Smooth muscle cell (in vitro differentiated cells): ENCODE measurements at regions not wholly inside any gene's neighbourhood (a gene's known extent, or its start where the extent isn't known, plus 50 kb on each side); places are given as distances from the start of the nearest gene placed in this dataset.

Source experiments
- DNase-seq: peaks from one replicate; lab custom pipeline; 2025; ENCODE audit not compliant: unreplicated experiment; lab: John Stamatoyannopoulos, UW
- H2AFZ ChIP-seq: fragments of 200-600 bp; sonication (generic); 2 replicates; pipeline ENCODE4 v1.6.0; 2016; ENCODE audit warnings: antibody characterized with exemption, low read depth, mild to moderate bottlenecking
- H3F3A ChIP-seq: fragments of 200-600 bp; sonication (generic); 2 replicates; pipeline ENCODE4 v1.6.0; 2017; ENCODE audit warnings: antibody characterized with exemption, low read depth
- H3K27ac ChIP-seq: fragments of 200-600 bp; sonication (generic); 2 replicates; pipeline ENCODE4 v1.5.1; 2016; ENCODE audit warnings: low read depth, mild to moderate bottlenecking
- H3K27me3 ChIP-seq: fragments of 200-600 bp; sonication (generic); 2 replicates; pipeline ENCODE4 v1.6.1; 2016; ENCODE audit warnings: low read depth, mild to moderate bottlenecking
- H3K36me3 ChIP-seq: fragments of 200-600 bp; sonication (generic); 2 replicates; pipeline ENCODE4 v1.5.1; 2016; ENCODE audit warnings: low read depth
- H3K4me1 ChIP-seq: fragments of 200-600 bp; sonication (generic); 2 replicates; pipeline ENCODE4 v1.5.1; 2016; ENCODE audit warnings: low read depth
- H3K4me2 ChIP-seq: fragments of 200-600 bp; sonication (generic); 2 replicates; pipeline ENCODE4 v1.6.0; 2016; ENCODE audit warnings: mild to moderate bottlenecking
- H3K4me3 ChIP-seq: fragments of 200-600 bp; sonication (generic); 2 replicates; pipeline ENCODE4 v1.5.1; 2016; ENCODE audit warnings: mild to moderate bottlenecking
- H3K79me2 ChIP-seq: fragments of 200-600 bp; sonication (generic); 2 replicates; pipeline ENCODE4 v1.6.0; 2016; ENCODE audit warnings: low read depth, mild to moderate bottlenecking
- H3K9ac ChIP-seq: fragments of 200-600 bp; sonication (generic); 2 replicates; pipeline ENCODE4 v1.6.0; 2016; ENCODE audit warnings: low read depth
- H3K9me3 ChIP-seq: fragments of 200-600 bp; sonication (generic); replicated peaks from 2 replicates; pipeline ENCODE4 v1.5.1; 2016; ENCODE audit warnings: low read depth
- H4K20me1 ChIP-seq: fragments of 200-600 bp; sonication (generic); 2 replicates; pipeline ENCODE4 v1.6.0; 2016; ENCODE audit warnings: low read depth
- CTCF ChIP-seq: fragments of 200-600 bp; sonication (generic); IDR thresholded peaks from 2 replicates; pipeline ENCODE4 v1.5.1; 2017; ENCODE audit warnings: borderline replicate concordance, mild to moderate bottlenecking, antibody characterized with exemption; ENCODE audit not compliant: insufficient read depth, poor library complexity, severe bottlenecking
- WGBS: methylation state at CpG from one replicate; pipeline ENCODE4 v1.1.7; 2016; ENCODE audit warnings: low lambda C conversion rate; 5-methylcytosine and 5-hydroxymethylcytosine counted together

DNA sequence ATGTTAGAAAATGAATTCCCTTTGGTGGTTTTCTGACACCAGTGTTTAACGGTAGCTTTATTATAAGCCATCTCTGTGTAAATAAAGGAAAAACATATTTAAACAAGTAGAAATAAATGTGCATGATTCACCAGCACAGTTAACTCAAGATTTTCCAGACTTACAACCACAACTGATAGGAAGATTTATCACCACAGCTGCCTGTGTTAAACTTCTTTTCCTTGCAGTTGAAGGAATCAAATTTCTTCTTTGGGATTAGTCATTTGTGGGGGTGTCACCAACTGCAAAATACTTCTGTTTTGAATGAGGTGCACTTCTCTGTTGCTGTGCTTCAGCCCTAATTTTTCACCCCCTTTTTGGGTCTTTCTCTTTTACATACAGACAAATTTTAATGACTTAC is 128.1 kb upstream of the STK26 start:
- Histone ChIP-seq H3K27me3 (no peaks in the 10 kb centered on the region), H3K4me2 (peak overlapping the region; percentile 17), H3K9me3 (no peaks in the 10 kb centered on the region), H3K4me3 (no peak overlapping the region), H3K27ac (peak overlapping the region; percentile 14), H3K4me1 (no peaks in the 10 kb centered on the region), H3F3A (no peaks in the 10 kb centered on the region), H3K36me3 (no peaks in the 10 kb centered on the region), H4K20me1 (no peaks in the 10 kb centered on the region), H3K9ac (no peak overlapping the region), H3K79me2 (no peaks in the 10 kb centered on the region), H2AFZ (no peak overlapping the region)
- WGBS = 56% methylated on average over 1 of the region's 1 CpG
- DNase-seq = no peak
- TF ChIP-seq CTCF = no peak

GRCh38 chrX:131895807-131896206 is 127.3 kb upstream of the STK26 start:
- H3K27ac ChIP-seq = no peak overlapping the region
- no peak for TF ChIP-seq CTCF
- H3K4me2 ChIP-seq = no peak overlapping the region
- H2AFZ ChIP-seq = no peak overlapping the region
- 64% methylated on average over 3 of the region's 3 CpGs for WGBS
- H3K4me1 ChIP-seq = no peaks in the 10 kb centered on the region
- no peaks in the 10 kb centered on the region for H3K9me3 ChIP-seq
- H4K20me1 ChIP-seq = no peaks in the 10 kb centered on the region
- H3K79me2 ChIP-seq = no peaks in the 10 kb centered on the region
- no peak overlapping the region for H3K9ac ChIP-seq
- H3K36me3 ChIP-seq = no peaks in the 10 kb centered on the region
- H3K4me3 ChIP-seq = no peak overlapping the region
- H3K27me3 ChIP-seq = no peaks in the 10 kb centered on the region
- DNase-seq = no peak
- H3F3A ChIP-seq = no peaks in the 10 kb centered on the region

DNA sequence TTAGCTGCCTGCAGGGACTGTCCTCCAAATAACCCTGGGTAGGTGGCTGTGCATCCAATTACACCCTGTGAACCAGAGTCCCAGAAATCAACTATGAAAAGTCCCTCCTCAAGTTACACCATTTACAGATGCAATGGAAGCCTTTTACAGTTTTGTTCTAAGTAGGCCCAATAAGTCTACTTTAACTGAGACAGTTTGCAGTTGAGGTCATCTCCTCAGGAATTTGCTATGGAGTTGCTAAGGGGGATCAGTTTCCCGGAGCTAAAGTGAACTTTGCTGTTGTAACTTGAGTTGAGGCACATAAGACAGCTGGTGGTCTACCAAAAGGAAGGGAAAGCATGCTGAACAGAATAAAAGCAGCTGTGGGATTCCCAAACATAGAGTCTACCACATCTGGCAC is 121.6 kb upstream of the STK26 start:
- Histone ChIP-seq H3K4me1 (no peaks in the 10 kb centered on the region), H3K27ac (no peak overlapping the region), H3K9me3 (no peaks in the 10 kb centered on the region), H3F3A (no peaks in the 10 kb centered on the region), H3K27me3 (no peaks in the 10 kb centered on the region), H3K4me3 (no peak overlapping the region), H4K20me1 (no peaks in the 10 kb centered on the region), H3K9ac (no peak overlapping the region), H3K36me3 (no peaks in the 10 kb centered on the region), H3K4me2 (no peak overlapping the region), H3K79me2 (no peaks in the 10 kb centered on the region), H2AFZ (no peak overlapping the region)
- no peak for TF ChIP-seq CTCF
- WGBS = 30% methylated on average over 1 of the region's 1 CpG
- DNase-seq = no peak

DNA sequence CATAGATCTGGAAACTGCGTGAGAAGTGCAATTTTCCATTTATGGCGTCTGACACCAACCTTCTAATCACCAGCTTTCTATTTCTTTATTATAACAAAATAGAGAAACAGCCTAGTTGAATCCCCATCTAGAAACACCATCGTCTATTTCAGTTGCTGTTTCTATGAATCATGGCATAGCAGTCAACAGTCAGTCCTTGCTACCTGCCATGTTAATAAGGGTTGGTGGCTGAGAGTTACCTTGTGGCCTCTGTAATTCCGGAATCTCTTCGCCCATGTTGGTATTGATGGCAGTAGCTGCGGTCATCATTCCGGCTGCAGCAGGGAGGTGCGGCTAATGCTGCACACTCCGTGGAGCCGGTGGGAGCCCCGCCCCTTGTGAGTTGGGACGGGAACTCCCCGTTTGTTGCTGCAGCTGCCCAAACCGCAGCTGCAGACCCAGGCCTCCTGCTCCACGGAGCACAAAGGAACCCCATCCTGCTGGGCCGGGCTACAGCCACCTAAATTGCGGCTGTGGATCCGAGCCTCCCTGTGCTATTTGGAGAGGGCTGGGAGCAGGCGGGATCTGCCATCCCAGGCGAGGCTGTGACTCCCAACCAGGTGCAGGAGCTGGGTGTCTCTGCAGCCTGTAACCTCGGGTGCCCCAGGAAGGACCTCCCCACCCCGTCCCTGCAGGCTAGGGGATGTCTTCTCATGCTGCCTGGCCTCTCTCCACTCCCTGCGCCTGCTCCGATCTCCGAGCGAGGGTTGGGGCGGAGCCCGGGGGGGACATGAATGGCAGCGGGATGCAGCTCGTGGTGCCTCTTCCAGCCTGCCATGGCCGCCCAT is 115.4 kb upstream of the STK26 start:
- no peak for DNase-seq
- Histone ChIP-seq H2AFZ (no peak overlapping the region), H3F3A (no peaks in the 10 kb centered on the region), H3K36me3 (no peaks in the 10 kb centered on the region), H3K27me3 (no peaks in the 10 kb centered on the region), H3K4me2 (no peak overlapping the region), H3K4me3 (peak overlapping the region; percentile 10), H3K4me1 (no peaks in the 10 kb centered on the region), H3K9me3 (no peaks in the 10 kb centered on the region), H4K20me1 (no peaks in the 10 kb centered on the region), H3K27ac (no peak overlapping the region), H3K79me2 (no peaks in the 10 kb centered on the region), H3K9ac (no peak overlapping the region)
- WGBS = 82% methylated on average over 31 of the region's 31 CpGs
- no peak for TF ChIP-seq CTCF
